ENCODE measurements at regions not wholly inside any gene's neighbourhood (a gene's known extent, or its start where the extent isn't known, plus 50 kb on each side); places are given as distances from the start of the nearest gene placed in this dataset.

- Mint-ChIP-seq H3K27ac (no peak overlapping the region), H3K9me3 (no peaks in the 10 kb centered on the region), H3K4me1 (ENCODE audit: low read depth) (no peaks in the 10 kb centered on the region), H3K36me3 (ENCODE audit: low read depth) (no peaks in the 10 kb centered on the region), H3K4me3 (no peak overlapping the region), H3K27me3 (no peaks in the 10 kb centered on the region)
- intact Hi-C loops (cut with micrococcal nuclease), result no loop called here
These were observed 262.6 kb upstream of the LYZL1 start for GRCh38 chr10:29026065-29026797.

GRCh38 chr10:29026802-29027580 lies 261.9 kb upstream of the LYZL1 start:
- Mint-ChIP-seq H3K36me3 (ENCODE audit: low read depth) (no peaks in the 10 kb centered on the region), H3K4me1 (ENCODE audit: low read depth) (no peaks in the 10 kb centered on the region)

GRCh38 chr10:29028486-29028885 lies 260.4 kb upstream of the LYZL1 start:
- H3K4me1 Mint-ChIP-seq (ENCODE audit: low read depth), result no peaks in the 10 kb centered on the region
- H3K36me3 Mint-ChIP-seq (ENCODE audit: low read depth), result no peaks in the 10 kb centered on the region

More at GRCh38 chr10:29026802-29027580, 261.9 kb upstream of the LYZL1 start:
- no peaks in the 10 kb centered on the region for H3K27me3 Mint-ChIP-seq
- no peak overlapping the region for H3K4me3 Mint-ChIP-seq
- intact Hi-C loops (cut with micrococcal nuclease), result no loop called here
- no peak overlapping the region for H3K27ac Mint-ChIP-seq
- no peaks in the 10 kb centered on the region for H3K9me3 Mint-ChIP-seq

GRCh38 chr10:29030900-29031299 lies 258.0 kb upstream of the LYZL1 start:
- Mint-ChIP-seq H3K9me3 (no peaks in the 10 kb centered on the region), H3K4me1 (ENCODE audit: low read depth) (no peaks in the 10 kb centered on the region), H3K4me3 (no peak overlapping the region), H3K36me3 (ENCODE audit: low read depth) (no peaks in the 10 kb centered on the region), H3K27me3 (no peaks in the 10 kb centered on the region), H3K27ac (no peak overlapping the region)
- intact Hi-C loops (cut with micrococcal nuclease), result no loop called here

More at GRCh38 chr10:29028486-29028885, 260.4 kb upstream of the LYZL1 start:
- no peaks in the 10 kb centered on the region for H3K9me3 Mint-ChIP-seq
- no peaks in the 10 kb centered on the region for H3K27me3 Mint-ChIP-seq
- no peak overlapping the region for H3K27ac Mint-ChIP-seq
- no peak overlapping the region for H3K4me3 Mint-ChIP-seq
- intact Hi-C loops (cut with micrococcal nuclease), result no loop called here

GRCh38 chr10:29032169-29032568 lies 256.7 kb upstream of the LYZL1 start:
- Mint-ChIP-seq H3K27me3 (no peaks in the 10 kb centered on the region), H3K27ac (no peak overlapping the region), H3K4me1 (ENCODE audit: low read depth) (no peaks in the 10 kb centered on the region), H3K4me3 (no peak overlapping the region), H3K36me3 (ENCODE audit: low read depth) (no peaks in the 10 kb centered on the region), H3K9me3 (no peaks in the 10 kb centered on the region)
- intact Hi-C loops (cut with micrococcal nuclease), result no loop called here

- no peaks in the 10 kb centered on the region for H3K27me3 Mint-ChIP-seq
- no peak overlapping the region for H3K4me3 Mint-ChIP-seq
- H3K36me3 Mint-ChIP-seq (ENCODE audit: low read depth), result no peaks in the 10 kb centered on the region
- H3K27ac Mint-ChIP-seq, result no peak overlapping the region
- intact Hi-C loops (cut with micrococcal nuclease), result no loop called here
- H3K9me3 Mint-ChIP-seq, result no peaks in the 10 kb centered on the region
- no peaks in the 10 kb centered on the region for H3K4me1 Mint-ChIP-seq (ENCODE audit: low read depth)
These were observed 255.4 kb upstream of the LYZL1 start for GRCh38 chr10:29033311-29033940.

- no peaks in the 10 kb centered on the region for H3K4me1 Mint-ChIP-seq (ENCODE audit: low read depth)
- intact Hi-C loops (cut with micrococcal nuclease), result no loop called here
- no peak overlapping the region for H3K4me3 Mint-ChIP-seq
- H3K9me3 Mint-ChIP-seq, result no peaks in the 10 kb centered on the region
- no peaks in the 10 kb centered on the region for H3K36me3 Mint-ChIP-seq (ENCODE audit: low read depth)
- peaks cover 2% of the 10 kb centered on the region for H3K27me3 Mint-ChIP-seq
- no peak overlapping the region for H3K27ac Mint-ChIP-seq
These were observed 254.3 kb upstream of the LYZL1 start for GRCh38 chr10:29034592-29034991.

GRCh38 chr10:29035721-29036120 lies 253.1 kb upstream of the LYZL1 start:
- intact Hi-C loops (cut with micrococcal nuclease), result no loop called here
- Mint-ChIP-seq H3K9me3 (peaks cover 6% of the 10 kb centered on the region), H3K36me3 (ENCODE audit: low read depth) (no peaks in the 10 kb centered on the region), H3K27me3 (peaks cover 2% of the 10 kb centered on the region), H3K27ac (no peak overlapping the region), H3K4me1 (ENCODE audit: low read depth) (peaks cover 2% of the 10 kb centered on the region), H3K4me3 (no peak overlapping the region)

GRCh38 chr10:29037348-29038113 lies 251.3 kb upstream of the LYZL1 start:
- Mint-ChIP-seq H3K4me1 (ENCODE audit: low read depth) (peaks cover 5% of the 10 kb centered on the region), H3K36me3 (ENCODE audit: low read depth) (no peaks in the 10 kb centered on the region), H3K9me3 (peaks cover 9% of the 10 kb centered on the region), H3K27ac (no peak overlapping the region), H3K4me3 (no peak overlapping the region), H3K27me3 (peaks cover 2% of the 10 kb centered on the region)
- intact Hi-C loops (cut with micrococcal nuclease), result no loop called here

GRCh38 chr10:29039091-29039490 lies 249.8 kb upstream of the LYZL1 start:
- intact Hi-C loops (cut with micrococcal nuclease), result no loop called here
- Mint-ChIP-seq H3K9me3 (peaks cover 9% of the 10 kb centered on the region), H3K4me1 (ENCODE audit: low read depth) (peaks cover 5% of the 10 kb centered on the region), H3K27me3 (peaks cover 2% of the 10 kb centered on the region), H3K27ac (no peak overlapping the region), H3K4me3 (no peak overlapping the region), H3K36me3 (ENCODE audit: low read depth) (no peaks in the 10 kb centered on the region)

GRCh38 chr10:29039677-29040189 lies 249.1 kb upstream of the LYZL1 start:
- Mint-ChIP-seq H3K27me3 (peaks cover 2% of the 10 kb centered on the region), H3K4me1 (ENCODE audit: low read depth) (peaks cover 5% of the 10 kb centered on the region), H3K27ac (no peak overlapping the region), H3K36me3 (ENCODE audit: low read depth) (no peaks in the 10 kb centered on the region), H3K9me3 (peaks cover 9% of the 10 kb centered on the region), H3K4me3 (no peak overlapping the region)
- intact Hi-C loops (cut with micrococcal nuclease), result no loop called here

- no peak overlapping the region for H3K4me3 Mint-ChIP-seq
- no peaks in the 10 kb centered on the region for H3K36me3 Mint-ChIP-seq (ENCODE audit: low read depth)
- H3K27ac Mint-ChIP-seq, result no peak overlapping the region
- intact Hi-C loops (cut with micrococcal nuclease), result no loop called here
- H3K9me3 Mint-ChIP-seq, result peaks cover 9% of the 10 kb centered on the region
- H3K4me1 Mint-ChIP-seq (ENCODE audit: low read depth), result peaks cover 5% of the 10 kb centered on the region
- peaks cover 3% of the 10 kb centered on the region for H3K27me3 Mint-ChIP-seq
These were observed 247.3 kb upstream of the LYZL1 start for GRCh38 chr10:29041616-29042015.

GRCh38 chr10:29048506-29048905 lies 240.4 kb upstream of the LYZL1 start:
- Mint-ChIP-seq H3K27ac (no peak overlapping the region), H3K27me3 (peaks cover 7% of the 10 kb centered on the region), H3K36me3 (ENCODE audit: low read depth) (no peaks in the 10 kb centered on the region), H3K4me1 (ENCODE audit: low read depth) (no peaks in the 10 kb centered on the region), H3K9me3 (no peaks in the 10 kb centered on the region), H3K4me3 (no peak overlapping the region)
- intact Hi-C loops (cut with micrococcal nuclease), result no loop called here
